ENCODE measurements at regions not wholly inside any gene's neighbourhood (a gene's known extent, or its start where the extent isn't known, plus 50 kb on each side); places are given as distances from the start of the nearest gene placed in this dataset.

DNA sequence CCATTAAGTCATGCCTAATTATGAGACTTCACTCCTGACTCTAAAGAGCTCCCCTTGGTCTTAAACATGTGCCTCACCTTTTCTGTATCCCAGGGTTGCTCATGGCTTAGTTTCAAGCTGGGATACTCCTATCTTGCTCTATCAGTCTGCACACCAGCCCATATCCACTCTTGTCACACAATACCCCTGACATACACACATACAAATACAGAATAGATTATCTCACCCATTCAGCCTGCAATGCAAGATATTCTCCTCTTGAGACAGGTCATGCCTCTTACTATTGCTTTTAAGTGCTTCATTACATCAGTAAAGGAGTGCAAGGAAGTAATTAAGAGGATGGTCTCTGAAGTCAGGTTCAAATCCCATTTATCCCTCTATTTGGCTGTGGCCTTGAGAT, 587.3 kb downstream of the IGSF11 start:
- ATAC-seq = no peak
- H3K9me3 ChIP-seq = no peaks in the 10 kb centered on the region
- no peak overlapping the region for H3K4me3 ChIP-seq
- H3K27me3 ChIP-seq = no peaks in the 10 kb centered on the region
- H3K27ac ChIP-seq = no peak overlapping the region
- no peaks in the 10 kb centered on the region for H3K4me1 ChIP-seq
- in situ Hi-C loops (cut with MboI; ENCODE audit: low sequenced_read_pairs in 4 of 4) = no loop called here
- intact Hi-C loops (cut with DNase I; ENCODE audit: low total_unique reads) = no loop called here
- no peak for DNase-seq
- TF ChIP-seq POLR2A (IDR thresholded peaks at IDR 0.05) = no peak
- TF ChIP-seq, protein P1, sequence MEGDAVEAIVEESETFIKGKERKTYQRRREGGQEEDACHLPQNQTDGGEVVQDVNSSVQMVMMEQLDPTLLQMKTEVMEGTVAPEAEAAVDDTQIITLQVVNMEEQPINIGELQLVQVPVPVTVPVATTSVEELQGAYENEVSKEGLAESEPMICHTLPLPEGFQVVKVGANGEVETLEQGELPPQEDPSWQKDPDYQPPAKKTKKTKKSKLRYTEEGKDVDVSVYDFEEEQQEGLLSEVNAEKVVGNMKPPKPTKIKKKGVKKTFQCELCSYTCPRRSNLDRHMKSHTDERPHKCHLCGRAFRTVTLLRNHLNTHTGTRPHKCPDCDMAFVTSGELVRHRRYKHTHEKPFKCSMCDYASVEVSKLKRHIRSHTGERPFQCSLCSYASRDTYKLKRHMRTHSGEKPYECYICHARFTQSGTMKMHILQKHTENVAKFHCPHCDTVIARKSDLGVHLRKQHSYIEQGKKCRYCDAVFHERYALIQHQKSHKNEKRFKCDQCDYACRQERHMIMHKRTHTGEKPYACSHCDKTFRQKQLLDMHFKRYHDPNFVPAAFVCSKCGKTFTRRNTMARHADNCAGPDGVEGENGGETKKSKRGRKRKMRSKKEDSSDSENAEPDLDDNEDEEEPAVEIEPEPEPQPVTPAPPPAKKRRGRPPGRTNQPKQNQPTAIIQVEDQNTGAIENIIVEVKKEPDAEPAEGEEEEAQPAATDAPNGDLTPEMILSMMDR (IDR thresholded peaks at IDR 0.05 in 4 of 5, conservative IDR thresholded peaks at IDR 0.05 in 1 of 5) = no peak
- H3K36me3 ChIP-seq = no peaks in the 10 kb centered on the region

DNA sequence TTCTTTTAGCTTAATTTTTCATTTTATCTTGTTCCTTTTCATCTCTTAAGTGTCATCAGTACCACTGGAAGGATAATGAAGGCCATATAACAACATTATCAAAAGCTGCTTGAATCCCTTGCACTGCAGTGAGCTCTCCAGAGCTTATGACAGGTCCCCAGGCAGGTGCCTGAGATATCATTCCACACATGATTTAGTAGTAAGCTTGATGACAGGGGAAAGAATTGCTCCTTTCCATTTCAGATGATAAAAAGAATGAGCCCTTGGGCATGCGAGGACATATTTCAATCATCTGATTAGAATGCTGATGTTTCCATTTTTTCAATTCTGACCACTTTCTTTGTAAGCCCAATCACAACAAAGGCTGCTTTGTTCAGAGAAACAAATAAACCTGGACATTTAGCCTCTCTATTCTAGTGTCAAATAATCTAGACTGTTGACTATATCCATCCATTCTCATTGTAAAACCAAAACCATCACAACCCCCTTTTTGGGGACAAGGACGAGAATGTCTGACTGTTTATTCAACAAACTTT, 567.8 kb downstream of the IGSF11 start:
- H3K36me3 ChIP-seq = no peaks in the 10 kb centered on the region
- H3K9me3 ChIP-seq = no peaks in the 10 kb centered on the region
- no peaks in the 10 kb centered on the region for H3K4me1 ChIP-seq
- intact Hi-C loops (cut with DNase I; ENCODE audit: low total_unique reads) (no loop called here), in situ Hi-C loops (cut with MboI; ENCODE audit: low sequenced_read_pairs in 4 of 4) (no loop called here)
- no peak overlapping the region for H3K27ac ChIP-seq
- no peaks in the 10 kb centered on the region for H3K27me3 ChIP-seq
- TF ChIP-seq, protein P1 (IDR thresholded peaks at IDR 0.05 in 4 of 5, conservative IDR thresholded peaks at IDR 0.05 in 1 of 5) = no peak
- TF ChIP-seq POLR2A (IDR thresholded peaks at IDR 0.05) = no peak
- no peak overlapping the region for H3K4me3 ChIP-seq
- ATAC-seq (no peak), DNase-seq (no peak)

DNA sequence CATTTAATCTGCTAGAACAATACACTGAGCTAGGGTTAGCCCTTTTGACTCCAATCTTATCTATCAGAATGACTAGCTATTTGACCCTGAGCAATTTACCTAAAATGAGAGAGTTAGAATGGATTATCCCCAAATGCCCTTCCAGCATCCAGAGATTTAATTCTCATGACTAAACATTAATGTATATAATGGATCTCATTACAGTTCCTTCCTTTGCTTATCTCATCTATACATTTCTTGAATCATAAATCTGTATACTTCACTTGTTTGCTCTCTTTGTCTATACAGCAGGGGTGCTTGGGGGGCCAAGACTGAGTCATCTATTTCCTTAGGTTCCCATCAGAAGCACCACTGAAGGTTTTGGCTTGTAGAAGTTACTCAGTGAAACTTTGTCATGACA, 565.8 kb downstream of the IGSF11 start:
- ATAC-seq = no peak
- Histone ChIP-seq H3K9me3 (no peaks in the 10 kb centered on the region), H3K36me3 (no peaks in the 10 kb centered on the region), H3K4me1 (no peaks in the 10 kb centered on the region), H3K27ac (no peak overlapping the region), H3K27me3 (no peaks in the 10 kb centered on the region), H3K4me3 (no peak overlapping the region)
- in situ Hi-C loops (cut with MboI; ENCODE audit: low sequenced_read_pairs in 4 of 4) (no loop called here), intact Hi-C loops (cut with DNase I; ENCODE audit: low total_unique reads) (no loop called here)
- no peak for DNase-seq
- TF ChIP-seq, protein P1 (IDR thresholded peaks at IDR 0.05 in 4 of 5, conservative IDR thresholded peaks at IDR 0.05 in 1 of 5) = no peak
- no peak for TF ChIP-seq POLR2A (IDR thresholded peaks at IDR 0.05)

DNA sequence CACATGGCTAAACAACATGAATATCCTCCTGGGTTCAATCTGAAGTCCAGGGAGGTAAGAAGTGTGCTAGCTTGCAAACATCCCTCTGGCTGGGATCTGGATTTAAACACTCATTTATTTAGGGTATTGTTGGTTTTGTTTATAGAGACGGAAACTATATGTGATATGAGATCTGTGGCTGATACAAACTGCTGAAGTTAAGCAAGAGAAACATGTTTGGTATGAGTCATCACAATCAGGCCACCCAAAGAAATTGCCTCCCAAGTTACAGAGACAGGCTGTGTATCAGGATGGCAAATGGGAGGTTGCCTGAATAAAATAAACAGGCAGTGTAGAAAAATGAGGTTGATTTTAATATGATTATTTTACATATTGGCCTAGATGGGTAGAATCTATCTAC, 562.1 kb downstream of the IGSF11 start:
- intact Hi-C loops (cut with DNase I; ENCODE audit: low total_unique reads) (no loop called here), in situ Hi-C loops (cut with MboI; ENCODE audit: low sequenced_read_pairs in 4 of 4) (no loop called here)
- H3K4me3 ChIP-seq = no peak overlapping the region
- no peaks in the 10 kb centered on the region for H3K9me3 ChIP-seq
- no peaks in the 10 kb centered on the region for H3K27me3 ChIP-seq
- TF ChIP-seq, protein P1 (IDR thresholded peaks at IDR 0.05 in 4 of 5, conservative IDR thresholded peaks at IDR 0.05 in 1 of 5) = no peak
- TF ChIP-seq POLR2A (IDR thresholded peaks at IDR 0.05) = no peak
- no peak for ATAC-seq
- no peaks in the 10 kb centered on the region for H3K4me1 ChIP-seq
- H3K36me3 ChIP-seq = no peaks in the 10 kb centered on the region
- H3K27ac ChIP-seq = no peak overlapping the region
- DNase-seq = no peak

DNA sequence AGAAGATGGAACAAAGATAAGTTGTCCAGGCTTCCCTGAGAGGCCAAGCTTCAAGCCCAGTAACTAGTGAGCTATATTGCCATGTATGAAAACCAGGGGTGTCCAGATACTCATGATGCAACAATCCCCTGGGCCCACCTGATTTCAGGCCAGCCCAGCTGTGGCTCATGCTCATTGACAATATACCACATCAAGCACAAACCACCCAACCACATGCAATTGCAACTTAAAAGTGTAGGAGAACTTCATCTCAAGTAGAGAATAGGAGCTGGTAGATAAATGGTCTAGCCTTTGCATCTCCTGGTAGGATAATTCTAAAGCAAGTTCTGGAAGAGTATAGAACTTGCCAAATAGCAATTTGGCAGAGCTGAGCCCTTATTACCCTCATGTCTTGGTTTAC, 561.3 kb downstream of the IGSF11 start:
- Histone ChIP-seq H3K27ac (no peak overlapping the region), H3K4me3 (no peak overlapping the region), H3K4me1 (no peaks in the 10 kb centered on the region), H3K9me3 (no peaks in the 10 kb centered on the region), H3K27me3 (no peaks in the 10 kb centered on the region), H3K36me3 (no peaks in the 10 kb centered on the region)
- intact Hi-C loops (cut with DNase I; ENCODE audit: low total_unique reads) (no loop called here), in situ Hi-C loops (cut with MboI; ENCODE audit: low sequenced_read_pairs in 4 of 4) (no loop called here)
- TF ChIP-seq, protein P1 (IDR thresholded peaks at IDR 0.05 in 4 of 5, conservative IDR thresholded peaks at IDR 0.05 in 1 of 5) = no peak
- TF ChIP-seq POLR2A (IDR thresholded peaks at IDR 0.05) = no peak
- no peak for DNase-seq
- ATAC-seq = no peak

All from gastrocnemius medialis (tissue), 4 donors.